ENCODE measurements at regions not wholly inside any gene's neighbourhood (a gene's known extent, or its start where the extent isn't known, plus 50 kb on each side); places are given as distances from the start of the nearest gene placed in this dataset.
"Not testable (repeated sequence)": the region's sequence is repeated elsewhere in the genome, so short reads cannot be mapped to it uniquely, and the experiment has no call there.

- DNase-seq = not testable (repeated sequence)
These were observed 102.3 kb downstream of the ZNF267 start for GRCh38 chr16:31975826-31976419.

- DNase-seq = not testable (repeated sequence)
These were observed 104.9 kb downstream of the ZNF267 start for GRCh38 chr16:31978463-31978862.

GRCh38 chr16:31981739-31982138 is 108.1 kb downstream of the ZNF267 start:
- not testable (repeated sequence) for DNase-seq

- DNase-seq = not testable (repeated sequence)
These were observed 109.4 kb downstream of the ZNF267 start for GRCh38 chr16:31982986-31983385.

- not testable (repeated sequence) for DNase-seq
These were observed 110.1 kb downstream of the ZNF267 start for GRCh38 chr16:31983666-31984065.

- DNase-seq = not testable (repeated sequence)
These were observed 113.3 kb downstream of the ZNF267 start for GRCh38 chr16:31986895-31987294.

GRCh38 chr16:31988595-31989581 is 115.3 kb downstream of the ZNF267 start:
- peak; percentile 44 for DNase-seq

GRCh38 chr16:31990261-31990660 is 116.7 kb downstream of the ZNF267 start:
- DNase-seq = not testable (repeated sequence)

- not testable (repeated sequence) for DNase-seq
These were observed 117.4 kb downstream of the ZNF267 start for GRCh38 chr16:31990980-31991379.

GRCh38 chr16:31996325-31996724 is 122.7 kb downstream of the ZNF267 start:
- peak; percentile 13 for DNase-seq

GRCh38 chr16:32002496-32002895 is 128.9 kb downstream of the ZNF267 start:
- DNase-seq = not testable (repeated sequence)

- not testable (repeated sequence) for DNase-seq
These were observed 130.2 kb downstream of the ZNF267 start for GRCh38 chr16:32003819-32004218.

GRCh38 chr16:32038783-32039496 is 165.3 kb downstream of the ZNF267 start:
- not testable (repeated sequence) for DNase-seq

GRCh38 chr16:32039919-32040318 is 166.3 kb downstream of the ZNF267 start:
- DNase-seq = not testable (repeated sequence)

- peak; percentile 49 for DNase-seq
These were observed 187.0 kb upstream of the TP53TG3D start for GRCh38 chr16:32066016-32066651.

- not testable (repeated sequence) for DNase-seq
These were observed 181.5 kb upstream of the TP53TG3D start for GRCh38 chr16:32071586-32071985.

GRCh38 chr16:32083891-32084290 is 169.2 kb upstream of the TP53TG3D start:
- not testable (repeated sequence) for DNase-seq

GRCh38 chr16:32084656-32085401 is 168.3 kb upstream of the TP53TG3D start:
- DNase-seq = not testable (repeated sequence)

- peak; percentile 58 for DNase-seq
These were observed 167.5 kb upstream of the TP53TG3D start for GRCh38 chr16:32085438-32086141.

GRCh38 chr16:32115562-32115961 is 137.5 kb upstream of the TP53TG3D start:
- not testable (repeated sequence) for DNase-seq

GRCh38 chr16:32116080-32116479 is 137.0 kb upstream of the TP53TG3D start:
- no peak for DNase-seq

Measured in stimulated activated CD4-positive, alpha-beta T cell treated with anti-CD3 and anti-CD28 coated beads, Interleukin-12 subunit alpha, Interleukin-12 subunit beta, amount 100 ng/mL, for 4 hours (primary cell).